Epithelial cell of proximal tubule (primary cell): ENCODE measurements at regions not wholly inside any gene's neighbourhood (a gene's known extent, or its start where the extent isn't known, plus 50 kb on each side); places are given as distances from the start of the nearest gene placed in this dataset.

Source experiments
- DNase-seq: peaks from one replicate; pipeline ENCODE4 v3.0.0-alpha.2; 2011; ENCODE audit warnings: low read depth
- H3K4me3 ChIP-seq: 2 replicates; pipeline ENCODE4 v1.5.1; 2011; ENCODE audit warnings: low read depth, mild to moderate bottlenecking, low read length
- TF ChIP-seq, protein P1 (sequence below): conservative IDR thresholded peaks from 2 replicates; pipeline ENCODE4 v1.5.1; 2012; ENCODE audit warnings: low read depth, mild to moderate bottlenecking, low read length

DNA sequence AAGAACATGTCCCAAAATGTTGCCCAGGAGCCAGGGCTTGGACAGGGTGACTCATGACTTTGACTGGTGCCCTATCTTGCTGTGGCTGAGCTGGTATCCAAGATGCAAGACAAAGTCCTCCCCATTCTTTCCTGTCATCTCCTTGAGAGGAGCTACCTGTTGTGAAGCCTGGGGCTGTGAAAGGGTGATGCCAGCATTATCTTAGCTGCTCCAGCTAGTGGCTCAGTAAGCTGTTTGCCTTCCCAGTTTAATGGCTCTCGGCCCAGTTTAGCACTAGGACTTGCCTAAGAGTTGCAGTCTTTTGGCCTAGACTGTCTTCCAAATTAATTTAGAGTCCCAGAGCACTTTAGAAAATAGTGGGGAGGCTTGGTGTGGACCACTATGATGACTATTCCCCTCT is 424.3 kb upstream of the NRG3 start:
- H3K4me3 ChIP-seq, result no peak overlapping the region
- TF ChIP-seq, protein P1, sequence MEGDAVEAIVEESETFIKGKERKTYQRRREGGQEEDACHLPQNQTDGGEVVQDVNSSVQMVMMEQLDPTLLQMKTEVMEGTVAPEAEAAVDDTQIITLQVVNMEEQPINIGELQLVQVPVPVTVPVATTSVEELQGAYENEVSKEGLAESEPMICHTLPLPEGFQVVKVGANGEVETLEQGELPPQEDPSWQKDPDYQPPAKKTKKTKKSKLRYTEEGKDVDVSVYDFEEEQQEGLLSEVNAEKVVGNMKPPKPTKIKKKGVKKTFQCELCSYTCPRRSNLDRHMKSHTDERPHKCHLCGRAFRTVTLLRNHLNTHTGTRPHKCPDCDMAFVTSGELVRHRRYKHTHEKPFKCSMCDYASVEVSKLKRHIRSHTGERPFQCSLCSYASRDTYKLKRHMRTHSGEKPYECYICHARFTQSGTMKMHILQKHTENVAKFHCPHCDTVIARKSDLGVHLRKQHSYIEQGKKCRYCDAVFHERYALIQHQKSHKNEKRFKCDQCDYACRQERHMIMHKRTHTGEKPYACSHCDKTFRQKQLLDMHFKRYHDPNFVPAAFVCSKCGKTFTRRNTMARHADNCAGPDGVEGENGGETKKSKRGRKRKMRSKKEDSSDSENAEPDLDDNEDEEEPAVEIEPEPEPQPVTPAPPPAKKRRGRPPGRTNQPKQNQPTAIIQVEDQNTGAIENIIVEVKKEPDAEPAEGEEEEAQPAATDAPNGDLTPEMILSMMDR, result no peak
- no peak for DNase-seq

DNA sequence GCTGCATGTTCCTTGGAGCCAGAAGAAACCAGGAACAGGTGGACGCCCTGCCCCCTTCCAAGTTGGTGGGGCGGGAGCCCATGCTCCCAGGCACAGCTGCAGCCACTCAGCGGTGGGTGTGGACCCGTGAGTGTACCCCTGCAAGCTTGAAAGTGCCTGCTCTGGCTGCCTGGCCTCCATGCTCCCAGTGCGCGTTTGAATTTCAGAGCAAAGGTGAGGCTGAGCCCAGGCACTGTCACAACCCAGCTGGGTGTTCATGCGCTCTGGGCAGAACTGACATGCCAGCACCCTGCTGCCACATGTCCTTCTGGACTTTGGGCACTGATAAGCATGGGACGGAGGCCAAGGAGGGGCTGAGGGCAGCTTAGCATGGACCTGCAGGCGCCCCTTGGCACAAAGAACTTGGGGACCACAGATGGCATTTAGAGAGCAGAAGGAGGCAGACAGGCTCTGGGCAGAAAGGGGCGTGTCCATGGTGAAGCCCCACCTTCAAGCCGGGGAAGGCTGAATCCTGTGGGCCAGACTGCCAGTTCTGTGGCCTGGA is 402.0 kb upstream of the NRG3 start:
- TF ChIP-seq, protein P1, result no peak
- DNase-seq, result no peak
- H3K4me3 ChIP-seq, result no peak overlapping the region

DNA sequence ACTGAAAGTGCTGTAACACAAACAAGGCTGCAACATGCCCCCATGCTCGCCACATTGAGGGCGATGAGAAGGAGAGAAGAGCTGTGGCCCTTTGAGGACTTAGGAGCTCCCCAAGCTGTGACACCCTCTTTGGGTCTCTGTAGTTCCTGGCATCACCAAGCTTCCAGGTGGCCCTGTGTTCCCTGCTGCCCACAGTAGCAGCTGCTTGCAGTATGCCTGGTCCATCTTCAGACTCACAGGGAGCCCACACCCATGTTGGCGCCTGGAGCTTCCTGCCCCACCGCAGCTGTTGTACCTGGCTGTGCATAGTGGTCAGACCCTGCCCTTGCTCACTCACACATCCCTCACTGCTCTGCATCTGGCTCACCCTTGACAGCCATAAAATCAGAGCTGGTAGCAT is 401.2 kb upstream of the NRG3 start:
- TF ChIP-seq, protein P1, result no peak
- no peak for DNase-seq
- no peak overlapping the region for H3K4me3 ChIP-seq

DNA sequence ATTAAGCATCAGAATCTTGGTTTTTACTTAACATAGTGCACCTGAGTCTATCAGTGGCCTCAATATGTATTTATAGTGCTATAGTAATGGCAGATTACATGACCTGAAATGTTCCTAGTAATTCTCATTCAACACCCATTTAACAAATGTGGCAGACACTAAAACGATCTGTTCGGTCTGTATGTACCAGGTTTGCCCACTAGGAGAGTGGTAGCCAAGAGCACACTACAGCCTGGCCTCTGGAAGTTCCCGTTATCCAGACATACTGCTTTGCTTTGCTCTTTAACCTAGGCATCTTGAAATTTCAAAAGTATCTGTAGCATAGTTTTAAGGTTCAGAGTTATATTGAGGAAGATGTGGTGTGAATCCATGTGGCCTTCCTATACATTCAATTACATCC is 395.7 kb upstream of the NRG3 start:
- no peak for DNase-seq
- H3K4me3 ChIP-seq, result no peak overlapping the region
- TF ChIP-seq, protein P1, result no peak

- no peak for DNase-seq
- TF ChIP-seq, protein P1, result no peak
Observed at GRCh38 chr10:81496626-81497025, 378.4 kb upstream of the NRG3 start.

GRCh38 chr10:81498011-81498551 is 376.9 kb upstream of the NRG3 start:
- no peak overlapping the region for H3K4me3 ChIP-seq
- no peak for DNase-seq
- TF ChIP-seq, protein P1, result no peak

More at GRCh38 chr10:81496626-81497025, 378.4 kb upstream of the NRG3 start:
- no peak overlapping the region for H3K4me3 ChIP-seq
